ENCODE measurements at regions not wholly inside any gene's neighbourhood (a gene's known extent, or its start where the extent isn't known, plus 50 kb on each side); places are given as distances from the start of the nearest gene placed in this dataset.

DNA sequence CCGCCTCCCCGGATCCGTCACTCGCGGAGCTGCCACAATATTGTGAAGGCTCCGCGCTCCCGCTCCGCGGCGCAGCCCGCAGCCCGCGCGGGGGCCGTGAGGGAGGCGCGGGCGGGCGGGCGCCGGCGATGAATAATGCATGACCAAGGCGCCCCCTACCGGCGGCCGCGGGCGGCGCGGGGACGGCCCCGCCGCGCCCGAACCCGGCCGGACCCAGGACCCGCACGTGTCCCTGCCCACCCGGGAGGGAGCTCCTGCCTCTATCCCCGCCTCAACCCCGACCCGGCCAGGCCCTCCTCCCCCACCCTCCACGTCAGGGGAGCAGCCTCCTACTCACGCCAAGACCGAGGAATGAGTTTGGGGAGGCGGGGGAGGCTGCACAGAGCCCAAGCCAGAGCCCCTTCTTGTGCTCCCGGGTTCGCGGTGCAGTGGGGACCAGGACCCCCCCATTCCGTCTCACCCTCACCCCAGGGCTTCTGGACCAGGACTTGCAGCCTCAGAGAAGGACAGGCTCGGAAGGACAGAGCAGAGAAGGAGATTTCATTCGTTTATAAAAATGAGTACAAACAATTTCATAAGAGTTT, 70.8 kb upstream of the CASZ1 start:
- TF ChIP-seq, protein P1, sequence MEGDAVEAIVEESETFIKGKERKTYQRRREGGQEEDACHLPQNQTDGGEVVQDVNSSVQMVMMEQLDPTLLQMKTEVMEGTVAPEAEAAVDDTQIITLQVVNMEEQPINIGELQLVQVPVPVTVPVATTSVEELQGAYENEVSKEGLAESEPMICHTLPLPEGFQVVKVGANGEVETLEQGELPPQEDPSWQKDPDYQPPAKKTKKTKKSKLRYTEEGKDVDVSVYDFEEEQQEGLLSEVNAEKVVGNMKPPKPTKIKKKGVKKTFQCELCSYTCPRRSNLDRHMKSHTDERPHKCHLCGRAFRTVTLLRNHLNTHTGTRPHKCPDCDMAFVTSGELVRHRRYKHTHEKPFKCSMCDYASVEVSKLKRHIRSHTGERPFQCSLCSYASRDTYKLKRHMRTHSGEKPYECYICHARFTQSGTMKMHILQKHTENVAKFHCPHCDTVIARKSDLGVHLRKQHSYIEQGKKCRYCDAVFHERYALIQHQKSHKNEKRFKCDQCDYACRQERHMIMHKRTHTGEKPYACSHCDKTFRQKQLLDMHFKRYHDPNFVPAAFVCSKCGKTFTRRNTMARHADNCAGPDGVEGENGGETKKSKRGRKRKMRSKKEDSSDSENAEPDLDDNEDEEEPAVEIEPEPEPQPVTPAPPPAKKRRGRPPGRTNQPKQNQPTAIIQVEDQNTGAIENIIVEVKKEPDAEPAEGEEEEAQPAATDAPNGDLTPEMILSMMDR (IDR thresholded peaks at IDR 0.05; ENCODE audit: unreplicated experiment), result peak; percentile 95
- Mint-ChIP-seq H3K4me1 (ENCODE audit: unreplicated experiment) (peaks cover 3% of the 10 kb centered on the region), H3K36me3 (ENCODE audit: low read depth, unreplicated experiment) (no peaks in the 10 kb centered on the region), H3K9me3 (ENCODE audit: unreplicated experiment) (no peaks in the 10 kb centered on the region), H3K27ac (ENCODE audit: unreplicated experiment) (no peak overlapping the region), H3K4me3 (ENCODE audit: unreplicated experiment) (no peak overlapping the region), H3K27me3 (ENCODE audit: unreplicated experiment) (peaks cover 15% of the 10 kb centered on the region)
- peak; percentile 81 for DNase-seq (ENCODE audit: low spot score)

DNA sequence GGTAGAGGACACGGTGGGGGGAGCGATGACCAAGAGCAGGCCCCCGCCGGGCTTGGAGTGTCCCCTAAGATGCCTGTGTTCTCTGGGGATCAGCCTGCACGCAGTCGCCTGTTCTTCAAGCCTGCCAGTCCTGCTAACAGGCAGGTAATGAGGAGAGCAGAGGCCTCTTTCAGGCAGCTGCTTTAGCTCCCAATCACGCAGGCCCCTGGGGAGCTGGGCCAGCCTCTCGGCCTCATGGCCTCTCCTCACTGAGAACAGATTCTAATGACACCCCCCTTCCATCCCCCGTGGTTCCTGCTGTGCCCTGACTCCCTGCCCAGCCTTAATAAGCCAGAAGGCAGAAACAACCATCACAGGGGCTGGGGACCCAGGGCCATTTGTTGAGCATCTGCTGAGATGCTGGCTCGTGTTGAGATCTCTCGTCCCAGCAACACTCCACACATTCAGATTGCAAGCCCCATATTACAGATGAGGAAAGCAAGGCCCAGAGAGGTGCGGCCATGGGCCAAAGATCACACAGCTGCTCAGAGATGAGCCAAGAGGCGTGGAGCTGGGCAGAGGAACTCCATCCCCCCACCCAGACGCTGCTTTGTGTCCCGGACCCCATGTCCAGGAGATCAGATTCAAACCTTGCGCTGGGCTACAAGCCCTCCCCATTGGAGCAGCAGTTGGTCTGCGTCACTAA, 71.6 kb upstream of the CASZ1 start:
- Mint-ChIP-seq H3K27ac (ENCODE audit: unreplicated experiment) (no peak overlapping the region), H3K36me3 (ENCODE audit: low read depth, unreplicated experiment) (no peaks in the 10 kb centered on the region), H3K9me3 (ENCODE audit: unreplicated experiment) (no peaks in the 10 kb centered on the region), H3K4me3 (ENCODE audit: unreplicated experiment) (no peak overlapping the region), H3K4me1 (ENCODE audit: unreplicated experiment) (peaks cover 3% of the 10 kb centered on the region), H3K27me3 (ENCODE audit: unreplicated experiment) (peaks cover 15% of the 10 kb centered on the region)
- no peak for DNase-seq (ENCODE audit: low spot score)
- TF ChIP-seq, protein P1 (IDR thresholded peaks at IDR 0.05; ENCODE audit: unreplicated experiment), result no peak

DNA sequence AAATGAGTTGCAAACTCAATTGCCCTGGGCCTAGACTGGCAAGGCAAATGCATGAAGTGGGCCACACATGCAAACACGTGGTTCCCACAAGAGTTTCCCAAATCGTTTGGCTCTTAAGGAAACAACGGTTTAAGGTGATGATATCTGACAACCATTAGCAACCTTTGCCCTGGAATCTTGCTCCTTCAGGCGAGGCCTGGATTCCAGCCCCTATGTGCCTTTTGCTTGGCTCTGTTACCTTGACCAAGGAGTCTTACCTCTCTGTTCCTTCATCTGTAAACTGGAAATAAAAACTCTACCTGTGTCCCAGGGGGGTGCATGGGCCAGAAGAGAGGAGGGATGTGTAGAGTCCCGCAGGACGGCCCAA, 72.1 kb upstream of the CASZ1 start:
- H3K27ac Mint-ChIP-seq (ENCODE audit: unreplicated experiment), result no peak overlapping the region
- DNase-seq (ENCODE audit: low spot score), result no peak
- no peak overlapping the region for H3K4me3 Mint-ChIP-seq (ENCODE audit: unreplicated experiment)
- no peaks in the 10 kb centered on the region for H3K36me3 Mint-ChIP-seq (ENCODE audit: low read depth, unreplicated experiment)
- TF ChIP-seq, protein P1 (IDR thresholded peaks at IDR 0.05; ENCODE audit: unreplicated experiment), result no peak
- no peaks in the 10 kb centered on the region for H3K9me3 Mint-ChIP-seq (ENCODE audit: unreplicated experiment)
- peaks cover 3% of the 10 kb centered on the region for H3K4me1 Mint-ChIP-seq (ENCODE audit: unreplicated experiment)
- H3K27me3 Mint-ChIP-seq (ENCODE audit: unreplicated experiment), result peaks cover 14% of the 10 kb centered on the region

DNA sequence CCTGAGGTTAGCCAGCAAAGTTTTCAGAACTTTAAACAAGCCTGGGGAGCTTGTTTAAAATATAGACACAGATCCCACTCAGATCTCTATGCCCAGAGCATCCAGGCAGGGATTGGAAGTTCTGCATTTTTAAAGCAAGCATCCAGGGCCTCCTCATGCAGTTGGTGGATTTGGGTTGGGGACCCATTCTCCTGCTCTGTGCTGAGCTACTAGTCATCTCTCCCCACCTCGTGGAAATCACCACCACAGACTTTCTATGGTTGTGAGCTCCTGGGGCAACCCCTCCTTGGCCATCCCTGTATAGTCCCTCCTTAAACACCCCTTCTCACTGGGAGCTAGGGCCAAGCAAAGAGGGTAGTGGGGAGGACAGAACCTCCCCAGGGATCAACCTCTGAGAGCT, 73.5 kb upstream of the CASZ1 start:
- Mint-ChIP-seq H3K9me3 (ENCODE audit: unreplicated experiment) (no peaks in the 10 kb centered on the region), H3K27me3 (ENCODE audit: unreplicated experiment) (peaks cover 14% of the 10 kb centered on the region), H3K36me3 (ENCODE audit: low read depth, unreplicated experiment) (no peaks in the 10 kb centered on the region), H3K4me1 (ENCODE audit: unreplicated experiment) (peaks cover 3% of the 10 kb centered on the region), H3K4me3 (ENCODE audit: unreplicated experiment) (no peak overlapping the region), H3K27ac (ENCODE audit: unreplicated experiment) (no peak overlapping the region)
- TF ChIP-seq, protein P1 (IDR thresholded peaks at IDR 0.05; ENCODE audit: unreplicated experiment), result no peak
- DNase-seq (ENCODE audit: low spot score), result no peak

DNA sequence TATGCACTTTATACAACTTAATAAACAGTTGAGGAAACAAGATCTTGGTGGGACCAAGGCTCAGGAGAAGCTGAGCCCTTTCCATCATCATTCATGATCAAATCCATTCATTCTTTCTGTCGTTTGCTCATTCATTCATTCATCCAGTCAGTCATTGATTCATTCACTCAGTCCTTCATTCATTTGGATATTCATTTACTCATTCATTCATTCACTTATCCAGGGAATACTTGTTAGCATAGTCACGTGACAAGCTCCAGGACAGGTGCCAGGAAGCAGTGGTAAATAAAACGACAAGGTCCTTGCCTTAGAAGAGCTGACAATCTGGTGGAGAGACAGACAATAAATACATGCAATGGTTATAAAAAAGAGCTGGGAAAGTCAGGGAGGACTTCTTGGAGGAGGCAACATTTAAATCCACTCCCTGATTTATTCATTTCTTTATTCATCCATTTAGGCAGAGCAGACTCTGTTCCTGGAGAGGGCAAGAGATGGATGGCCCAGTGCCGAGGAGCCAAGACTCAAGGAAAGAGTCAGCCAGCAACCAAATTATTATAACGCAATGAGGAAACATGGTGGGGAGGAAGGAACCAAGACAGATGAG, 74.1 kb upstream of the CASZ1 start:
- H3K4me3 Mint-ChIP-seq (ENCODE audit: unreplicated experiment), result no peak overlapping the region

More for the DNA sequence above, 74.1 kb upstream of the CASZ1 start:
- TF ChIP-seq, protein P1 (IDR thresholded peaks at IDR 0.05; ENCODE audit: unreplicated experiment), result no peak
- no peaks in the 10 kb centered on the region for H3K36me3 Mint-ChIP-seq (ENCODE audit: low read depth, unreplicated experiment)
- no peak overlapping the region for H3K27ac Mint-ChIP-seq (ENCODE audit: unreplicated experiment)
- no peak for DNase-seq (ENCODE audit: low spot score)
- peaks cover 11% of the 10 kb centered on the region for H3K27me3 Mint-ChIP-seq (ENCODE audit: unreplicated experiment)
- H3K9me3 Mint-ChIP-seq (ENCODE audit: unreplicated experiment), result no peaks in the 10 kb centered on the region
- H3K4me1 Mint-ChIP-seq (ENCODE audit: unreplicated experiment), result peaks cover 3% of the 10 kb centered on the region

Data from endothelial cell (in vitro differentiated cells).